ENCODE measurements at regions not wholly inside any gene's neighbourhood (a gene's known extent, or its start where the extent isn't known, plus 50 kb on each side); places are given as distances from the start of the nearest gene placed in this dataset.

DNA sequence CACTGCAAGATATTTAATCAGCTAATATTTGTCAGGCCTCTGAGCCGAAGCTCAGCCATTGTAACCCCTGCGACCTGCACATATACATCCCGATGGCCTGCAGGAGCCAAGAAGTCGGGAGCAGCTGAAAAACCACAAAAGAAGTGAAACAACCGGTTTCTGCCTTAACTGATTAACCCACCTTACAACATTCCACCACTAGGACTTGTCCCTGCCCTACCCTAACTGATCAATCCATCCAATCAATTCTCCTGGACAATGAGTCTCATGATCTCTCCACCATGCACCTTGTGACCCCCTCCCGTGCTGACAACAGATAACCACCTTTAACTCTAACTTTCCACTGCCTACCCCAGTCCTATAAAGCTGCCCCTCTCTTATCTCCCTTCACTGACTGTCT is 945.4 kb upstream of the GYPC start:
- H3K27ac ChIP-seq (ENCODE audit: low read depth, low read length): no peak overlapping the region
- H3K9me3 ChIP-seq (ENCODE audit: control insufficient read depth, low read length): no peaks in the 10 kb centered on the region
- Mint-ChIP-seq H3K4me3 (no peak overlapping the region), H3K27ac (no peak overlapping the region), H3K4me1 (peaks cover 4% of the 10 kb centered on the region), H3K36me3 (ENCODE audit: low read depth) (no peaks in the 10 kb centered on the region), H3K9me3 (no peaks in the 10 kb centered on the region), H3K27me3 (ENCODE audit: insufficient read depth) (no peaks in the 10 kb centered on the region)
- H3K4me3 ChIP-seq (ENCODE audit: low read length): no peak overlapping the region
- TF ChIP-seq, protein P1, sequence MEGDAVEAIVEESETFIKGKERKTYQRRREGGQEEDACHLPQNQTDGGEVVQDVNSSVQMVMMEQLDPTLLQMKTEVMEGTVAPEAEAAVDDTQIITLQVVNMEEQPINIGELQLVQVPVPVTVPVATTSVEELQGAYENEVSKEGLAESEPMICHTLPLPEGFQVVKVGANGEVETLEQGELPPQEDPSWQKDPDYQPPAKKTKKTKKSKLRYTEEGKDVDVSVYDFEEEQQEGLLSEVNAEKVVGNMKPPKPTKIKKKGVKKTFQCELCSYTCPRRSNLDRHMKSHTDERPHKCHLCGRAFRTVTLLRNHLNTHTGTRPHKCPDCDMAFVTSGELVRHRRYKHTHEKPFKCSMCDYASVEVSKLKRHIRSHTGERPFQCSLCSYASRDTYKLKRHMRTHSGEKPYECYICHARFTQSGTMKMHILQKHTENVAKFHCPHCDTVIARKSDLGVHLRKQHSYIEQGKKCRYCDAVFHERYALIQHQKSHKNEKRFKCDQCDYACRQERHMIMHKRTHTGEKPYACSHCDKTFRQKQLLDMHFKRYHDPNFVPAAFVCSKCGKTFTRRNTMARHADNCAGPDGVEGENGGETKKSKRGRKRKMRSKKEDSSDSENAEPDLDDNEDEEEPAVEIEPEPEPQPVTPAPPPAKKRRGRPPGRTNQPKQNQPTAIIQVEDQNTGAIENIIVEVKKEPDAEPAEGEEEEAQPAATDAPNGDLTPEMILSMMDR (conservative IDR thresholded peaks at IDR 0.05): peak; percentile 35
- no peaks in the 10 kb centered on the region for H3K27me3 ChIP-seq (ENCODE audit: control insufficient read depth, insufficient read depth, low read length, poor library complexity, severe bottlenecking)
- no peak overlapping the region for H3K9ac ChIP-seq (ENCODE audit: extremely low read depth, low read length, poor library complexity, severe bottlenecking)
- no peaks in the 10 kb centered on the region for H3K36me3 ChIP-seq (ENCODE audit: control insufficient read depth, insufficient read depth, low read length)
- no peak for DNase-seq
- 82% methylated on average over 6 of the region's 6 CpGs; no CpG with 5 or more reads in 1 of the 2 experiments for WGBS, 2 experiments (ENCODE audit: insufficient coverage in 1 of 2, insufficient read length in 1 of 2)
- H3K4me1 ChIP-seq (ENCODE audit: control insufficient read depth, insufficient read depth, low read length): no peaks in the 10 kb centered on the region

DNA sequence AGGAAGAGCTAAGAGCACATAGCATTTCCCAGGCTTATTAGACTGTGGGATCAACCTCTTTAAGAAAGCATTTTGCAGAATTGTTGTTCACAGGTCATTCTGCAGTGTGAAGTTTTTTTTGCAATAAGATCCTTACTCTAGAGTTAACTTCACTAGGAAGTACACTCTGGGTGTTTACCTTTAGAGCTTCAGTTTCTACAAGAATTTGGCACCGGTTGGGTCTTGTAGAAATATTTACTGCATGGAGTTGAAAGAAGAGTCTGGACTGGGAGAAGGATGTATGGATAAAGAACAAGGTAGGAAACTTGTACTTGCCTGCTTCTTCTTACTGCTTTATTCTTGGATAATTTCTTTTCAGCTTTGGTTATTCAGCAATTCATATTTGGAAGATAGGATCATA is 944.9 kb upstream of the GYPC start:
- no peak overlapping the region for H3K9ac ChIP-seq (ENCODE audit: extremely low read depth, low read length, poor library complexity, severe bottlenecking)
- TF ChIP-seq, protein P1 (conservative IDR thresholded peaks at IDR 0.05): no peak
- H3K27ac ChIP-seq (ENCODE audit: low read depth, low read length): no peak overlapping the region
- Mint-ChIP-seq H3K27me3 (ENCODE audit: insufficient read depth) (no peaks in the 10 kb centered on the region), H3K27ac (no peak overlapping the region), H3K9me3 (no peaks in the 10 kb centered on the region), H3K4me1 (peaks cover 4% of the 10 kb centered on the region), H3K36me3 (ENCODE audit: low read depth) (no peaks in the 10 kb centered on the region), H3K4me3 (no peak overlapping the region)
- no peak overlapping the region for H3K4me3 ChIP-seq (ENCODE audit: low read length)
- H3K36me3 ChIP-seq (ENCODE audit: control insufficient read depth, insufficient read depth, low read length): no peaks in the 10 kb centered on the region
- DNase-seq: no peak
- no peaks in the 10 kb centered on the region for H3K9me3 ChIP-seq (ENCODE audit: control insufficient read depth, low read length)
- 100% methylated on average over 1 of the region's 1 CpG; no CpG with 5 or more reads in 1 of the 2 experiments for WGBS, 2 experiments (ENCODE audit: insufficient coverage in 1 of 2, insufficient read length in 1 of 2)
- no peaks in the 10 kb centered on the region for H3K4me1 ChIP-seq (ENCODE audit: control insufficient read depth, insufficient read depth, low read length)
- no peaks in the 10 kb centered on the region for H3K27me3 ChIP-seq (ENCODE audit: control insufficient read depth, insufficient read depth, low read length, poor library complexity, severe bottlenecking)

DNA sequence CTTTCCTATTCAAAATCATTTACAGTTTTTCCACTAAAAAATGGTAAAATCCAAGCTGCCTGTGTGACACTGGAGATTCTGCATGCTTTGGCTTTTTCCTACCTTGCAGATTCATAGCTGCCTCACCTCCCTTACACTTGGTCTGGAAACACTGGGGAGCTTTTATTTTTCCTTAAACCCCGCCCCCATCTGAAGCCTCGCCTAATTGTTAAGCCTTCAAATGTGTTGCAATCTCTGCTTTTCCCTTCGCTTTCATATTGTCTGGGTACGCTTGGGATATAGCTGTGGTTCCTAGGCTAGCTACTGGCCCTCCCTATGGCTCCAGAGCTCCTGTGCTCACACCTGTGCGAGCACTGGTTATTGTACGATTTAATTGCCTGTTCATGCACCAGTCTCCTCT is 942.4 kb upstream of the GYPC start:
- Mint-ChIP-seq H3K27ac (no peak overlapping the region), H3K36me3 (ENCODE audit: low read depth) (no peaks in the 10 kb centered on the region), H3K9me3 (no peaks in the 10 kb centered on the region), H3K4me1 (peaks cover 4% of the 10 kb centered on the region), H3K4me3 (no peak overlapping the region), H3K27me3 (ENCODE audit: insufficient read depth) (no peaks in the 10 kb centered on the region)
- Histone ChIP-seq H3K9me3 (ENCODE audit: control insufficient read depth, low read length) (no peaks in the 10 kb centered on the region), H3K4me1 (ENCODE audit: control insufficient read depth, insufficient read depth, low read length) (no peaks in the 10 kb centered on the region), H3K36me3 (ENCODE audit: control insufficient read depth, insufficient read depth, low read length) (no peaks in the 10 kb centered on the region), H3K27ac (ENCODE audit: low read depth, low read length) (no peak overlapping the region), H3K9ac (ENCODE audit: extremely low read depth, low read length, poor library complexity, severe bottlenecking) (no peak overlapping the region), H3K4me3 (ENCODE audit: low read length) (no peak overlapping the region), H3K27me3 (ENCODE audit: control insufficient read depth, insufficient read depth, low read length, poor library complexity, severe bottlenecking) (no peaks in the 10 kb centered on the region)
- TF ChIP-seq, protein P1 (conservative IDR thresholded peaks at IDR 0.05): no peak
- DNase-seq: no peak
- WGBS, 2 experiments (ENCODE audit: insufficient coverage in 1 of 2, insufficient read length in 1 of 2): 94 to 100% methylated on average over 4 to 6 of the region's 6 CpGs
